ENCODE measurements at regions not wholly inside any gene's neighbourhood (a gene's known extent, or its start where the extent isn't known, plus 50 kb on each side); places are given as distances from the start of the nearest gene placed in this dataset.
"Not testable (repeated sequence)": the region's sequence is repeated elsewhere in the genome, so short reads cannot be mapped to it uniquely, and the experiment has no call there.

- DNase-seq (ENCODE audit: extremely low spot score in 2 of 2): no peak
- Histone ChIP-seq H3K4me1 (peaks cover 10% of the 10 kb centered on the region), H3K36me3 (no peaks in the 10 kb centered on the region), H3K27me3 (no peaks in the 10 kb centered on the region), H3K4me3 (no peak overlapping the region), H3K9me3 (no peaks in the 10 kb centered on the region), H3K27ac (no peak overlapping the region)
- intact Hi-C loops (cut with DNase I): no loop called here
- TF ChIP-seq CTCF (IDR thresholded peaks at IDR 0.05) (no peak), POLR2A (IDR thresholded peaks at IDR 0.05) (no peak), POLR2AphosphoS5 (IDR thresholded peaks at IDR 0.05; ENCODE audit: insufficient read depth in 1 of 2, low read depth in 1 of 2) (no peak)
Observed at GRCh38 chr7:37550426-37550825, 101.8 kb upstream of the ELMO1 start.

GRCh38 chr7:37550872-37551271, 102.2 kb upstream of the ELMO1 start:
- TF ChIP-seq CTCF (IDR thresholded peaks at IDR 0.05) (no peak), POLR2AphosphoS5 (IDR thresholded peaks at IDR 0.05; ENCODE audit: insufficient read depth in 1 of 2, low read depth in 1 of 2) (no peak), POLR2A (IDR thresholded peaks at IDR 0.05) (no peak)
- Histone ChIP-seq H3K36me3 (no peaks in the 10 kb centered on the region), H3K4me1 (peaks cover 9% of the 10 kb centered on the region), H3K9me3 (no peaks in the 10 kb centered on the region), H3K27ac (no peak overlapping the region), H3K4me3 (no peak overlapping the region), H3K27me3 (no peaks in the 10 kb centered on the region)
- DNase-seq (ENCODE audit: extremely low spot score in 2 of 2): no peak
- intact Hi-C loops (cut with DNase I): no loop called here

GRCh38 chr7:37552030-37552429, 103.4 kb upstream of the ELMO1 start:
- Histone ChIP-seq H3K4me1 (no peaks in the 10 kb centered on the region), H3K36me3 (no peaks in the 10 kb centered on the region), H3K27ac (no peak overlapping the region), H3K9me3 (no peaks in the 10 kb centered on the region), H3K4me3 (no peak overlapping the region), H3K27me3 (no peaks in the 10 kb centered on the region)
- TF ChIP-seq POLR2A (IDR thresholded peaks at IDR 0.05) (no peak), POLR2AphosphoS5 (IDR thresholded peaks at IDR 0.05; ENCODE audit: insufficient read depth in 1 of 2, low read depth in 1 of 2) (no peak), CTCF (IDR thresholded peaks at IDR 0.05) (no peak)
- DNase-seq (ENCODE audit: extremely low spot score in 2 of 2): no peak
- intact Hi-C loops (cut with DNase I): no loop called here

- H3K9me3 ChIP-seq; intact Hi-C loops (cut with DNase I); H3K27ac ChIP-seq; H3K4me1 ChIP-seq; H3K4me3 ChIP-seq; DNase-seq (ENCODE audit: extremely low spot score in 2 of 2); H3K36me3 ChIP-seq; H3K27me3 ChIP-seq: not testable (repeated sequence)
Observed at GRCh38 chr7:37552439-37552838, 103.8 kb upstream of the ELMO1 start.

GRCh38 chr7:37555528-37555927, 106.9 kb upstream of the ELMO1 start:
- no peaks in the 10 kb centered on the region for H3K27me3 ChIP-seq
- intact Hi-C loops (cut with DNase I): no loop called here
- H3K4me3 ChIP-seq: no peak overlapping the region
- H3K4me1 ChIP-seq: no peaks in the 10 kb centered on the region
- H3K9me3 ChIP-seq: no peaks in the 10 kb centered on the region
- no peaks in the 10 kb centered on the region for H3K36me3 ChIP-seq
- TF ChIP-seq POLR2A (IDR thresholded peaks at IDR 0.05) (no peak), CTCF (IDR thresholded peaks at IDR 0.05) (no peak), POLR2AphosphoS5 (IDR thresholded peaks at IDR 0.05; ENCODE audit: insufficient read depth in 1 of 2, low read depth in 1 of 2) (no peak)
- no peak for DNase-seq (ENCODE audit: extremely low spot score in 2 of 2)
- H3K27ac ChIP-seq: no peak overlapping the region

Measured in vagina (tissue), 2 donors.